HG02885 (cell line): ENCODE measurements at regions not wholly inside any gene's neighbourhood (a gene's known extent, or its start where the extent isn't known, plus 50 kb on each side); places are given as distances from the start of the nearest gene placed in this dataset.

ENCODE experiments used
- ATAC-seq: cut with Tn5 transposase; IDR thresholded peaks from one replicate; pipeline ENCODE4 v1.9.1; 2021; ENCODE audit warnings: mild to moderate bottlenecking; ENCODE audit not compliant: unreplicated experiment, poor library complexity

DNA sequence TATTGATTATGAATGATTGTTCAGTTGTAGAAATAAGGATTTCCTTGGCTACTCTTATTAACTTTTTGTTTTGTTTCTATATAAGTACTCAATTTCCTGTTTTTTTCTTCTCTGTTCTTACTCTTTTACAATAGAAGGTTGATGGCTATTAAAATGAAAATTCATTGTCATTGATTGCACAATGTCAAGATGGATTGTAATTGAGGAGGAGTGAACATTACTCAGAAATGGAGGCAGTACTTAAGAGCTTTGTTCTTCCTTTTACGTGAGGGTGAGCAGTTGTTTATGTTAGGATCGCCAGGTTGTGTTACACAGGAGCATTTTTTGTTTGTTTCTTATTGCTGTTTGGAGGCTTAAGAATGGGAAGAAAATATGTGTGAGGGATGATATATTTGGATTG lies 2062.4 kb downstream of the ARAP2 start:
- ATAC-seq, result no peak

DNA sequence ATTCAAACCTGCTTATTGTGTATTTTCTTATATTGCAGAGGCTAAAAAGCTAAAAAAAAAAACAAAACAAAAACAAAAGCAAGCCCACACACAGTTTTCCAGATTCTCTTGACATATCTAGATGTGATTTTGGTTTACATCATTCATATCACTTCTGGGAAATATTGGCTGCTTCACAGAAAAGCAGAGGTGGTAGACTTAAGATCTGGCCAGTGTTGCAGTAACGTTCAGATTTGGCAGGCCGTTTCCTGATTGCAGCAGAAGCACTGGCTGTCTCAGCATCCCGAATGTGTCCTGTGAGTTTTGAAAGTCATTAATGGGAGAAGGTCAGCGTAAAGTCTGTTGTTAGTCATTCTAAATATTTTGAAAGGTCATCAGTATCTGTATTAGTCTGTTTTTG lies 2062.0 kb downstream of the ARAP2 start:
- ATAC-seq, result no peak

DNA sequence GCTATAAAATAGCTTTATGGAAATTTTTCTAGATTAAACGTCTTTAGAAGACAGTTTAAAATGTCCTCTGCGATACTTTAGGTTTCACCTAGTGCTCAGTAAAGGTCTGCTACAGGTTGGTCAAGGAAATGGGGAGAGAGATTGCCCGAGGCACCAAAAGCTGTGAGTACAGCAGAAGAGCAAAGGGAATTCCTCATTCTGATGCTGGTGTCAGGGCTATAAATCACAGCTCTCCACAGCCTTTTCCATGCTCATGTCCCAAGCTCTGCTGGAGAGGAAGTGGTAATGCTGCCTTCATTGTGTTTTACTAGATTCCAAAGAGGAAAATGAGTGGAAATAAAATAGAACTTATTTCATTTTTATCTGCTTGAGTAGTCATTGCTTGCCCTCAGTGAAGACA lies 2060.4 kb downstream of the ARAP2 start:
- no peak for ATAC-seq

DNA sequence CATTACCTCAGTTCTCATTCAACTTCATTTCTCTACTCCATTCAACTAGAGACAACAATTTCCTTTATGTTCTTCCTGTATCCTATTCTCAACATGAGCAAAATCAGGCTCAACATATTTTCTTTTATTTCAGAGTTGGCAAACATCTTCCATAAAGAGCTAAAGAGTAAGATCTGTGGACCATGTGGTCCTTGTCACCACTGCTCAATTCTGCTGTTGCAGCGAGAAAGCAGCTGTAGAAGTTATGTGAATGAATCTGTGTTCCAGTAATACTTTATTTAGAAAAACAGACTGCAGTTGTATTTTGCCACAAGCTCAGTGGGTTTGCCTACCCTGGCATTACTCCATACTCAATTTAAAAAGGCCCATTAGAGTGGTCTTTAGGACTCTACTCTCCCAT lies 2057.3 kb downstream of the ARAP2 start:
- ATAC-seq, result no peak

DNA sequence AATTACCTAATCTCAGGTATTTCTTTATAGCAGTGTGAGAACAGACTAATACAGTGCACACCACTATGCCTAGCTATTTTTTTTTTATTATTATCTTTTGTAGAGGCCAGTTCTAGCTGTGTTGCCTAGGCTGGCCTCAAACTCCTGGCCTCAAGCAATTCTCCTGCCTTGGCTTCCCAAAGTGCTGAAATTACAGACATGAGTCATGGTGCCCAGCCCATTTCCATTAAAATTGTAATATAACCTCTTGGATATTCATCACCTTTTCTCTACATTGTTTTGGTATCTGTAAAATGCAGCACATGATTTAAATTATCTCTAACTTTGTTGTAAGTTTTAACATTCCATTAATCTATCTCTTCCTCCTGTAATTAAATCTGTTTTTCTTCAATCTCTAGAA lies 2052.9 kb downstream of the ARAP2 start:
- no peak for ATAC-seq

DNA sequence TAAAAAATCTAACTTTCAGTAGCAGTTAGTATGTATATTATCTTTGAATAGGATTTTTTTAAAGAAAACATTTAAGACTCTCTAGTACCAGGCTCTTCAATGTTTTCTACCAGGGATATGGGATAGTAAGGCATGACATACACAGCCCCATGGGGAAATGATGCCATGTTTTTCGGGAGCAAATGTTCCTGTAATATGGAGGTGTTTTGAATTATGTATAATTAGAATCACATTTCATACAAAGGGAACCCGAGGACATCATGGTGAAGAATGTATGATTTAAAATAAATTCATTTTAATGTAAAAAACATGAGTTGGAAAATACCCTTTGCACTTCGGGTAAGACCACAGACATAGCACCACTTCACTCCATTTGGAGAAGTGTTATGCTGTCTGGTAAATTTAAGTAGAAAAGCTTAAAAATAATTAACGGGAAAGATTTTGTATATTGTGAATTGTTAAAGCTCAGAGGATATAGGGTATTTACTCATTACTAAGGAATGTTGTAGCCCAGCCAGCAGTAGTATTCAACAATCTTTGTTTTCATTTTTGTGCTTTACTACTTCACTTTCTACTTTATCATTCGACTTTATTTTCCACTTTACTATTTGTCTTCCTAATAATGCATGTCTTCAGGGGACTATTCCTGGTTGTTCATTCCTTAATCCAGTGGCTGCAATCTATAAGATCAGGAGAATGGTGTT lies 2050.7 kb downstream of the ARAP2 start:
- no peak for ATAC-seq

DNA sequence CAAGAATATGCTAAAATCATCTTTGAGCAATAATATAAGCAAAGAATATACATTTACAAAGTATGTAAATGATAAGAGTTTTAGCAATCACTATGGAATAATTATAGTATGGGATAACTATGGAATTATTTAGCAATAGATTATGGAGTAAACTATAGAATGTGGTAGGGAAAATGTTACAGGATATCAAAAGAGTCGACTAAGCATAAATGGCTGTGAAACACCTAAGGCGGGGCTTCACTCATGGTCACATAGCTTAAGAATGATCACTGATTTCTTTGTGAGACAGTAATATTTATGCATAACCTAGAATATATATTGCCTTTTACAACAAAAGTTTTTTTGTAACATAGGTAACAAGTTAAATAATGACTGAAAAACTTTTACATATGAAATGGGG lies 2049.7 kb downstream of the ARAP2 start:
- no peak for ATAC-seq

DNA sequence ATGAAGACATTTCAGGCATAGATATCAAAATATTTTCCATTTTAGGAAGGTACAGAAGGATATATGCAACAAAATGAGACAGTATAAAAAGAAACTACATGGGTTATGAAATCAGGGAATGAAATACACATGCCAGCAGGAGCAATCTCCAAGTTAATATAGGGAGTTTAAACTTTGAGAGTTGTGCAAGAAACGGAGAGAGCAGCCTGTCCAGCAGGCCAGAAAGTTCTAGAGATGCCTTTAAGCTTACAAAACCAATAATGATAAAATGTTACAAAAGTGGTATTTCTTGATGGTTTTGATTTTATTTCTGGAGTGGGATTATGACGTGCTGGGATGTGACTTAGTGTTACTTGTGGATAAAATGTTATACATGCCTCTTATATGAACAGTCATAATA lies 2047.9 kb downstream of the ARAP2 start:
- no peak for ATAC-seq

DNA sequence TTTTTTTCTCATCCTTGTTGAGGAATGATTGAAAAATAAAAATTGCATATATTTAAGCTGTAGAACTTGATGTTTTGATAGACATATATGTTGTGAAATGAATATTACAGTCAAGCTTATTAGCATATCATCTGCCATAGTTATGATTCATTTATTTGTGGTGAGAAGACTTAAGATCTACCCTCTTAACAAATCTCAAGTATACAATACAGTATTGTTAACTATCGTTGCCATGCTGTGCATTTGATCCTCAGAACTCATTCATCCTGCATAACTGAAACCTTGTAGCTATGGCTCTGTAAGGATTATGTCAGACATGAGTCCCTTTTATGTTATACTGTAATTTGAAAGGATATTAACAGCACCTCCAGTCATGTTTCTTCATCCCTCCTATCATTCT lies 2045.3 kb downstream of the ARAP2 start:
- no peak for ATAC-seq

DNA sequence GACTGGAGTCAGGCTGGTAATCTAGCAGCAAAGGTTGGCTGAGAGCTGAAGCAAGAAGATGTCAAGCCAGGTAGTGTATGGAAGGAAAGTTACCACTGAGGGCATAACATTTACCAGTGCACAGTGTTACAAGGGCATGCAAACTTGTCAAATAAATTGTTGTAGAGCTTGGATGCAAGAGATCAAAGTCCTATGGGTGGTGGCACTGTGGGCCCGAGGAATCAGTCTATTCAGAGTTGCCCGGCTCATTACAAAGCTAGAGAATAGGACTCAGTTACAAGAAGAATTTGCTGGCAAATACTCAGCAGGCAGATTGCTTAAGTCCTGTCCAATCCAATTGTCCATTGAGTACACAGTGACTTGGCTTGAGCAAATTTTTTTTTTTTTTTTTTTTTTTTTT lies 2043.8 kb downstream of the ARAP2 start:
- no peak for ATAC-seq

DNA sequence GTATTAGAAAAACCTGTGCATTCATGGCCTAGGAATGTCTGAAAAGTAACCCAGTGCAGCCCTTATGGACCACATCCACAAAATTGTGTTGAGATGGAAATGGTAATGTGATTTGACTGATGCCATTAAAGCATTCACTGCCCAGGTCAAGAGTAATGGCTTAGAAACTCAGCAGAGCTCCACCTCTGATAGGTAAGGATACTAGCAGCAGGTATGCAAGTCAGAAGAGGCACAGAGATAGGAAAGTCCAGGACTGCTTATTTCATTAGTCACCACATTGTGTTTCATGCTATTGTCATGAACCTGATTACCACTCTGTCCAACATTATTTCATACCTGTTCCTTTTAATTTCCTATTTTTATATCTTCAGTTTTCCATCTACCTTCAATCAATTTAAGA lies 2042.2 kb downstream of the ARAP2 start:
- ATAC-seq, result no peak

DNA sequence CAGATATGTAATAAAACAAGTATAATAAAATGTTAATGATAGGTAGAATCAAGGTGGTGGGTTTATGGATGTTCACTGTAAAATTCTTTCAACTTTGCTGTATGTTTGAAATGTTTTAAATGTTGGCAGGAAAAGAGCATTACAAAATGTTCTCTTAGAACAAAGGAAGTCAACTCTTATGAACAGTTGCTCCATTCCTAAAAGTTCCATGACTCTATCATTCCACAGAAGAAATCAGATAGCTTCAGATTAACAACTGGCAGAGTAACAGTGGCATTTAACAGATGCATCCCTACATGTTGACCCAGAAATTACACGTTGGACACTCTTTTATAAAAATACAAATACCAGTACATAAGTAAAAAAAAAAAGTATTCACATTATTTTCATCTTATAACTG lies 2023.7 kb downstream of the ARAP2 start:
- no peak for ATAC-seq

DNA sequence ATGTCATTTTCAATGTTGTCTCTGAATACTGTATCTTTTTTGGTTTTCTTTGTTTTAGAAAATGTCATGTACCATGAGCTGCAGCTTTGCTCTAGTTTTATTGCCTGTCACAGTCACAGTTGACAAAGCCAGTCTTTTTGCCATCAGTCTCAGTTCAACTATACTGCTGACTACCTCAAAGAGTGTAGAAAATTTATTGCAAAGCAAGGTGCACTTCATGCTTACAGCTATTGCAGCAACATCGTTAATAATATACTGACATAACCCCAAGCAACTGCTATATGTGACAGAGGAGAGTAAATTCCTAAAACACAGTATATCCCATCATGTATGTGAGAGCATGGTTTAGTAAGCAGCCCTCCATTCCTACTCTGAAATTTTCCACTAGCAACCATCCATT lies 2022.3 kb downstream of the ARAP2 start:
- no peak for ATAC-seq

DNA sequence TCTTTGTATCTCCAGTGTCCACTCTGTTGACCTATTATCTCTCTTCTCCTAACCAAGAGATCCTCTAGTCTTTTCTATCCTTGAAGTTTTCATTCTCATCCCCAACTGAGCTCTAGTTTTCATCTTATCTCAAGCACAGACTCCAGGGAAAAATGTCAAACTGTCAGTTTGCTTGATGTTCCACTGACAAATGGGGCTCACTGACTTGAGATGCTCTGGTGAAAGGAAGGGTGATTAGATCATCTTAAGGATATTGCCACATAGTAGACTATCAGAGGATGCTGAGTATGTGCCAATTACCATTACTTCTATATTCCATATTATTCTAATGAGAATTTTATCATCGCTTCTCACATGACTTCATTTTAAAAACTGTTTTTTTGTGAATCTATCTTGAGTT lies 2008.2 kb downstream of the ARAP2 start:
- no peak for ATAC-seq

DNA sequence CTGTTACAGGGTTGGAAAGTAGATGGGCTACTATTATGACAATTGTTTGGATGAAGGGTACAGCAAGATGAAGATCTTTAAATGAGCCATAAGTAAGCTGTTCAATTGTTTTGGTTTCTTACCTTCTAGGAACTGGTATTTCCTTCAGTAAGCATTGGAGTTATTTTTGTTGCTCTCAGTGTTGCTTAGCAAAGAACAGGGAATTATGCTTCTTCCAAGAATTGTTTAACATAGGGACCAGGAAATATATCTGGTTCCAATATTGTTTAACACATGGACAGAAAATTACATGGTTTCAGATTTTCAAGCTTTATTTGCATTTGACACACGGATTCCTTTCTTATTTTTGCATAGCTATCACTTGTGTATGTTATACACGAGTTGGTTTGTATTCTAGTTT lies 1999.0 kb downstream of the ARAP2 start:
- ATAC-seq, result no peak

DNA sequence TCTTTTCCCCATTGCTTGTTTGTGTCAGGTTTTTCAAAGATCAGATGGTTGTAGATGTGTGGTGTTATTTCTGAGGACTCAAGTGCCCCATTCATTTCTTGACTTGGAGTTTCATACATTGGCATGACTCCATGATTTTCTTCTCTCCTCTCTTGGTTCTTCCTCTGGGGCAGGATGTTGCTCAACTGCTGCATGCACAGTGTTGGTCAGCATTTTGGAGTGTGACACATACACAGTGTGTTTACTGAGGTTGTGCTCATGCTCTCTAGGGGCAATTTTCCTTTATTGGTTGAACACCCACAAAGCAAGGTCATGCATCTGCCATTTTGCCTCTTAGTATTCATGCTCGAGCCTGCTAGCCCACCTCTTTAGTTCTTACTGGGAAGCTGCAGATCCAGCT lies 1993.8 kb downstream of the ARAP2 start:
- no peak for ATAC-seq

DNA sequence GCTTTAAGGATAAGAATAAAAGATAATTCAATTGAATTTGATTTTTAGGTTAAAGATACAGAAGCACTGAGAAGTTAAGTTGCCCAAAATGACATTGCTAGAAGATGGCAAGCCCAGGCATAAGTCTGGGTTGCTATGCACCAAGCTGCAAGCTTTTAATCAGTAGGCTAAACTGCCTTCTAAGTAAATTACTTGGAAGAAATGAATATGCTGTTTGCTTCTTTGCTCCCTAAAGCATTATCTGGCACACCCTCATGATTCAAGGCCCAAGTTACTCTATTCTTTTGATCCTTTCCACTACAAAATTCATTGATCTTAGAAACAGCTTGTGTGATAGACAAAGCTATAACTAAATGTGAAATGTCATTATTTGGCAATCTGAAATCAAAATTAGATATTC lies 1991.1 kb downstream of the ARAP2 start:
- ATAC-seq, result no peak

DNA sequence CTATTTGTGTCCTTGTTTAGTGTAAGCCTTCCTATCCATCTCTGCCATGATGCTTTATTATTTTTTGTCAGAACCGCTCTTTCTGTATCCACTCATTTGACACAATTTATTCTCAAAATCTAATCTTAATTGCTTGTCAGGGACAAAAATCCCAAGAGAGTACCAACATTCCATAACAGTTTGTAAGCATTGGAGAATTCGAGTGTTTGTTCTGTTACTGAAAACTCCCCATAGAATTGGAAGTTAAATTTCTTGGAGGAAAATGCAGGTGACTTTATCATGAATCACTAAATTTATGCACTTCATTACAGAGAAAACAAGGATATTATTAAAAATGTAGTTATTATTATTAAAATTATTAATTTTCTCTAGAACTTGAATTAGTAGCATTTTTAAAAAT lies 1986.1 kb downstream of the ARAP2 start:
- ATAC-seq, result no peak

DNA sequence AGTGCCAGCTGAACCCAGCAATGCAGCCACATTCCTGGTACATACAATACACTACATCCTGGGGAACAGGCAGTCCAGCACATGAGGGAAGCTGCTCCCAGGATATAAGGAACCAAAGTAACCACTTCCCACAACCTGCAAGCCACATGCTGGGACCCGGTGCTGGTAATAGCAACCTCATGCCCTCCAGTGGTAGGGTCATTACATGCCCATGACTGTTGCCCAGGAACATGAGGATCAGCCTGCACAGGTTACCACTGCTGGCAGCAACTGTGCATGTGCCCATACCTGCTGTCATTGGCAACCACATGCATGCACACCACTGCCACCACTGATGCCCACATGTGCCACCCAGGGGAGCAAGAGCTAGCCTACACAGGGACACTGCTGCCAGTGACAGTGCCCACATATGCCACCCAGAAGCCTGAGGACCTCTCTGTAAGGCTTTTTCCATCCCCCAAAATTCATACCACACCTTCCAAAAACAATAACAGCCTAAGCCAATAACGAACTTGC lies 1982.5 kb downstream of the ARAP2 start:
- ATAC-seq, result no peak

DNA sequence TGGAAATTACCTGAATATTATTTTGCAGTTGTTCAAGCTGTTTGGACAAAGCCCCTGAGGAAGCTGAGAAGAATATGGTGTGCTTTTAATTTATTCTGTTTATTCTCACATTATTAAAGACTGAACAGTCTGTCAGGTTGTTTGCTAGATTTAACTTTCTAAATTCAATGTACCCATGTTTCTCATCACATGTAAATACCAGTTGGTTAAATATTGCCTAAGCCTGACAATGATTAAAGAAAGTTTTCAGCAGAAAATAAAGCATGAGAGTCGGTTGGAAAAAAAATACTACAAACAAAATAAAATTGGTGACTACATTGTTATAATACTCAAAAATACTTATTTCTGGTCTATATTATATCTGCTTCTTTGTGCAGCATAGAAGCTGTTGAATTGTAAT lies 1974.7 kb downstream of the ARAP2 start:
- no peak for ATAC-seq

DNA sequence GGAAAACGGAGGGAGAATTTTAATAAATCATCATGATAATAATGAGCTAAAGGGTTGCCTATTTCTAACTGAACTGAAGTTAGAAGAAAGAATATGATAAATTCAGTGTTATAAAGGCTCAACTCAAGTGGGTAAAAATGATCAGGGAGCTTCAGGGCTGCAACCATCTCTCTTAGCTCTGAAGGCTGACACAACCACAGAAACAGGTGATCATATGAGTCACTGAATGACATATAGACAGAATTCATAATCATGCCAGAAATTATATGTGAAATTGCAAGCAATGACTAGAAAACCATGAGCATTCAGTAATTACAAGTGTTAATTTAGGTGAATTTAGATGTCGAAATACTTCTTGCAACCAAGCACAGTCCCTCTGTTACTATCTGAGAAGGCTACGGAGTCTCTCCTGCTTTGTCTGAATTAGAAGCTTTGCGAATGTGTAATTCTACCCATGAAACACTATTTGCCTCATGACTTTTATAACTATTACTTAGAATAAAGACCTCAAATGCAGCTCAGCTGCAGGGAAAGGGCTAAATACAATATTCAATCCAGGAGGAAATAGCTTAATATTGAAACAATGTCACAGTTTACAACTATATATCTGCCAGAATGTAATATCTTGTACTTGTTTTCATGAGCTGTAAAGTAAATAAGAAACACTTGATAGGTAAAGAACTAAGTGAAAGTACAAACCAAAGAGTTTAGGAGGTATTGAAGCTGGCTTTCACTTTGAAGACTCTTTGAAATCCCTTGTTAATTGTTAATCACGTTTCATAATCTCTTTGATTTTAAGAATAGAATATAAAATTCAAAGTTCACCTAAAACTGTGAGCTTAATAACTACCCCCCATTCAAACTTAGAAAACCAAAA lies 1972.6 kb downstream of the ARAP2 start:
- ATAC-seq, result no peak

DNA sequence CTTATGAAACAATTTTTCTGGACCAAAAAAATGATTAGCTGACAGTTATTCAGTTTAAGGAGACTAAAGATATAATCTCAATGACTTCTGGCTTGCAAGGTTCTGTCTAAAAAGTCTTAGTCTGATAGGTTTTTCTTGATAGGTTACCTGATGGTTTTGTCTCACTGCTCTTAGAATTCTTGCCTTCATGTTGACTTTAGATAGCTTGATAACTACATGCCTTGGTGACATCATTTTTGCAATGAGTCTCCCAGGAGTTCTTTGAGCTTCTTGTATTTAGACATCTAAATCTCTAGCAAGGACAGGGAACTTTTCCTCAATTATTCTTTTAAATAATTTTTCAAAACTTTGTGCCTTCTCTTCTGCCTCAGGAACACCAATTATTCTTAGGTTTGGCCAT lies 1965.3 kb downstream of the ARAP2 start:
- no peak for ATAC-seq
